Esophagus squamous epithelium (tissue), 4 donors: ENCODE measurements at regions not wholly inside any gene's neighbourhood (a gene's known extent, or its start where the extent isn't known, plus 50 kb on each side); places are given as distances from the start of the nearest gene placed in this dataset.

Experiments used
- POLR2A ChIP-seq, 4 donors: fragments of 450-650 bp; IDR thresholded peaks; one replicate each; pipeline ENCODE4 v1.6.1; 2017; ENCODE audit warnings: antibody characterized with exemption in 4 of 4, mild to moderate bottlenecking in 4 of 4, moderate library complexity in 3 of 4
- TF ChIP-seq, protein P1 (sequence below), 6 experiments: fragments of 450-650 bp in 4 of 6; fragments of 200-600 bp in 2 of 6; sonication (generic) in 2 of 6; IDR thresholded peaks; one replicate each; pipeline ENCODE4 v1.5.1; 2016 to 2019; ENCODE audit warnings: antibody characterized with exemption in 6 of 6, mild to moderate bottlenecking in 4 of 6, moderate library complexity in 4 of 6

GRCh38 chr7:90061077-90061476 is 93.2 kb upstream of the STEAP1 start:
- TF ChIP-seq, protein P1, sequence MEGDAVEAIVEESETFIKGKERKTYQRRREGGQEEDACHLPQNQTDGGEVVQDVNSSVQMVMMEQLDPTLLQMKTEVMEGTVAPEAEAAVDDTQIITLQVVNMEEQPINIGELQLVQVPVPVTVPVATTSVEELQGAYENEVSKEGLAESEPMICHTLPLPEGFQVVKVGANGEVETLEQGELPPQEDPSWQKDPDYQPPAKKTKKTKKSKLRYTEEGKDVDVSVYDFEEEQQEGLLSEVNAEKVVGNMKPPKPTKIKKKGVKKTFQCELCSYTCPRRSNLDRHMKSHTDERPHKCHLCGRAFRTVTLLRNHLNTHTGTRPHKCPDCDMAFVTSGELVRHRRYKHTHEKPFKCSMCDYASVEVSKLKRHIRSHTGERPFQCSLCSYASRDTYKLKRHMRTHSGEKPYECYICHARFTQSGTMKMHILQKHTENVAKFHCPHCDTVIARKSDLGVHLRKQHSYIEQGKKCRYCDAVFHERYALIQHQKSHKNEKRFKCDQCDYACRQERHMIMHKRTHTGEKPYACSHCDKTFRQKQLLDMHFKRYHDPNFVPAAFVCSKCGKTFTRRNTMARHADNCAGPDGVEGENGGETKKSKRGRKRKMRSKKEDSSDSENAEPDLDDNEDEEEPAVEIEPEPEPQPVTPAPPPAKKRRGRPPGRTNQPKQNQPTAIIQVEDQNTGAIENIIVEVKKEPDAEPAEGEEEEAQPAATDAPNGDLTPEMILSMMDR (IDR thresholded peaks at IDR 0.05), result no peak
- no peak for TF ChIP-seq POLR2A (IDR thresholded peaks at IDR 0.05)
